ENCODE measurements at regions not wholly inside any gene's neighbourhood (a gene's known extent, or its start where the extent isn't known, plus 50 kb on each side); places are given as distances from the start of the nearest gene placed in this dataset.
"Not testable (repeated sequence)": the region's sequence is repeated elsewhere in the genome, so short reads cannot be mapped to it uniquely, and the experiment has no call there.

DNA sequence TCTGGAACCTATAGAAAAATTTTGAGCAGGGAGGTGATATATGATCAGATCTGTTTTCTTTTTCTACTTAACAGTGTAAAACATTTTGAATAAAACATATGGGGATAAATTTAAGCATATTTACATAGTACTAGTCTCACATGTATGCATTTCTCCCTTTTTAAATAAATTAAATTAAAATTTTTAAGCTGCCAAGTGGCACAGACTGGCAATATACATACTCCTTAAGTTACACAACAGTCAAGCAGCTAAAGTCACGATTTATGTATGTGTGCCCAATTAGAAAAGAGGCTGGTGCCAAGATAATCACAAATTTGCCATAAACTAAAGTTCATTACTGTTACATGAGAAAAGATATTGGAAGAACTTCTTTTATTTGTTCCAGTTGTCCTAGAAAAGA lies 532.0 kb downstream of the RWDD3 start:
- no peak for DNase-seq (ENCODE audit: low spot score)

DNA sequence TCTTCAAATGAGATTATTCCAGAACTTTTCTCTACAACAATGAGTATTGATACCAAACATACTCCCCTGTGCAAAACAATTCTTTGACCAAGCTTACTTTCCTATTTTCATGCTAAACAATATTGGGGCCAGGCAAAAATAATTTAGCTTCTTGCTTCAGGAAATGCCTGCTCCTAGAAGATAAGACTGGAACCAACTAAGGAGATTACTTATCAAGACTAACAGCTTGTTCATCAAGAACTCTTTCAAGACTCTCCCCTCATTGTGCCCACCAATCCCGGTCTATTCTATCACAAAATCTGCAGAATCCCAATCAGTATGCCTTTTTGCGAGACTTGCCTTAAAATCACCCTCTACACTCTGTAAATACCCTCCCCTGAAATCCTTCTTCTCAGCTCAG lies 536.6 kb downstream of the RWDD3 start:
- no peak for DNase-seq (ENCODE audit: low spot score)

DNA sequence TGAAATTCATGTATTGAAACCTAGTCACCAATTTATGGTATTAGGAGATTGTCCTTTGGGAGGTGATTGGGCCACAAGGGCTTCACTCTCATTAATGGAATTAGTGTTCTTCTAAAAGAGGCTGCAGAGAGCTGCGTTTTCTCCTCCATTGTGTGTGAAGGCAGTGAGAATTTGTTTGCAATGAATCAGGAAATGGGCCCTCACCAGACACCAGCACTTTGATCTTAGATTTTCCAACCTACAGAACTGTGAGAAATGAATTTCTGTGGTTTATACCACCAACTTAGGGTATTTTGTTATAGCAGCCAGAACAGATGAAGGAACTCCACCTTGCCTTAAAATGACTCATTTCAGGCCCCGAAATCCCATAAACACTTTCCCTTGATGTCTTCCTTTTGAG lies 544.2 kb downstream of the RWDD3 start:
- DNase-seq (ENCODE audit: low spot score) = no peak

DNA sequence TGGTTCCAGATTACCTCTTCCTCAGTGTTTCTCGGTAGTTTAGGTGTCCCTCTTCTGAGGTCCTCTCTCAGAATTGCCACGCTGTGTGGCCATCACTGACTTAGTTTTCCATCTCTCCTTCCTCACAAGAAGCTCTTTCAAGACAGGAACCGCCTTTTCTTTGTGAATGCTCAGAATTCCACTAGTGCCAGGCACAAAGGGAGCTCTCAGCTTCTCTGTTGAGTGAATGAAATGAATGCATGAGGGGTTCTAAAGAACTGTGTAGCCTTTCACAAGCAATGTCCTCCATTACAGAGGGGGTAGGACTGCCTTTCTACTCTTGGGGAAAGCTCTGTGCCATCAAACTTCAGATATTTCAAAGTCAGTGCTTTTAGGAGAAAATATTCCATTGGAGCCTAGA lies 546.8 kb downstream of the RWDD3 start:
- DNase-seq (ENCODE audit: low spot score) = no peak

DNA sequence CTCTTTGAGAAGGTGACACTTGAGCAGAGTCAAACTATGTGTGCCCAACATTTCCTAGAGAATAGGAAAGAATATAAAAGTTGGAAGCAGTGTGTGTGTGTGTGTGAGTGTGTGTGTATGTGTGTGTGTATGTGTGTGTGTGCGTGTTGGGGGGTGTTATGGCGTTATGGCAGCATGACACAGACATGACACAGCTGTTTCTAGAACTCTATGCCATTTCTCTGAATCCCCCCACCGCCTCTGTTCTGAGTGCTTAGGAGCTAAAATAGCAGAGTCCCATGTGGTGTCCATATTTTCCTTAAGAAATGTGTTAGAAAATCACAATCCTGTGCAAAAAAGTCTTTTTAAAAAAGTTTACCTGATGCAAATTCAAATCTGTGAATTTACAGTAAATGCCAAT lies 556.1 kb downstream of the RWDD3 start:
- DNase-seq (ENCODE audit: low spot score) = no peak

DNA sequence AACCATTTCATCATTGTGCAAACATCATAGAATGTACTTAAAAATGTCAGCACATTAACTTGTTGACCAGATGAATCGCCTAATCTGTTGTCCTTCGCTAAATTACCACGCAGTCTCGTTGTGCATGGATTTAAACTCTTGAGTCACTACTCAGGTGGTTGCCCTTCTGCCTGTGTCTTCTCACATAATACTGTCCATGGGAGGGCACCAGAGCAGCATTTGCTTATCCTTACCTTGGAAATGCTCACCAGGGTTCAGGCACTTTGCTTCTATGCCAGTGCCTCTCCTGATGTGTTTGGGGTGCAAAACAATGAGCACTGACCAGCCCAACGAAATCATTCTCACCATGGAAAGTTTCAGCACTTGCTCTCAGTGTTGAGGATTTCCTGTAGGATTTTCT lies 559.9 kb downstream of the RWDD3 start:
- DNase-seq (ENCODE audit: low spot score) = no peak

DNA sequence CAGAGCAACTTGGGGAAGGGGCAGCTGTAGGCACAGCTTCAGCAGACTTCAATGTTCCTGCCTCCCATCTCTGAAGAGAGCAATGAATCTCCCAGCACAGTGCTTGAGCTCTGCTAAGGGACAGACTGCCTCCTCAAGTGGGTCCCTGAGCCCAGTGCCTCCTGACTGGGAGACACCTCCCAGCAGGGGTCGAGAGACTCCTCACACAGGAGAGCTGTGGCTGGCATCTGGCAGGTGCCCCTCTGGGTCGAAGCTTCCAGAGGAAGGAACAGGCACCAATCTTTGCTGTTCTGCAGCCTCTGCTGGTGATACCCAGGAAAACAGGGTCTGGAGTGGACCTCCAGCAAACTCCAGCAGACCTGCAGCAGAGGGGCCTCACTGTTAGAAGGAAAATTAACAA lies 563.8 kb downstream of the RWDD3 start:
- not testable (repeated sequence) for DNase-seq (ENCODE audit: low spot score)

DNA sequence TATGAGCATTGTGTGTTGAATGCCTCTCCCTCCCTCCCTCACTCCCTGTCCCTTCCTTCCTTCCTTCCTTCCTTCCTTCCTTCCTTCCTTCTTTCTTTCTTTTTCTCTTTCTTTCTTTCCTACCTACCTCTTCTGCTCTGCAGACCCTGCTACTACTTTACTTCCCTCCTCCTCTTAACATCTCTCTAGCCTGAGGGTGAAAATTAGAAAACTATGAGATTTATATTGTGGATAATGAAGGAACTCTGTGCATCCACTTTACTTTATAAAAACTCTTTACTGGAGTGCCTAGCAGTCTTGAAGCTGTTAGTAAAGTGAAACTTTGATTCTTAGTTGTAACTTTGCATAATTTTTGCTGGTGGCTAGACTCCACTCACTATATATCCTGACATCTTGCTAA lies 572.2 kb downstream of the RWDD3 start:
- DNase-seq (ENCODE audit: low spot score) = no peak

DNA sequence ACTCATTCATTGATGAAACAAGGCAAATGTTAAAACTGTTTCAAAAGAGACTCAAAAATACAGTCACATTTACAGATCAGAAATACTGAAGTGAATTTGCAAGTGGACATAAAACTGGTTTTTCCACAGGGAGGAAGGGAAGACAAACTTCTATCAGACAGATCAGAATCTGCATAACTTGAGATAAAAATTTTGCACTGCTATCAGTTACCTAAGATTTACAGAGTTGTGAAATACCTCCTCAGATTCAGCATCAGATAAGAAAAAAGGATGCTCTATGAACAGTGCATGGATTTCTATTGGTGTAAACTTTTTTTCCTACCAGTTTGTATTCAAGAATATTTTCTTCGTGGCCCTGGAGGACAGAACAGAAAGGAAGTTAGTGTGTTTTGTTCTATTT lies 575.4 kb downstream of the RWDD3 start:
- DNase-seq (ENCODE audit: low spot score) = no peak

DNA sequence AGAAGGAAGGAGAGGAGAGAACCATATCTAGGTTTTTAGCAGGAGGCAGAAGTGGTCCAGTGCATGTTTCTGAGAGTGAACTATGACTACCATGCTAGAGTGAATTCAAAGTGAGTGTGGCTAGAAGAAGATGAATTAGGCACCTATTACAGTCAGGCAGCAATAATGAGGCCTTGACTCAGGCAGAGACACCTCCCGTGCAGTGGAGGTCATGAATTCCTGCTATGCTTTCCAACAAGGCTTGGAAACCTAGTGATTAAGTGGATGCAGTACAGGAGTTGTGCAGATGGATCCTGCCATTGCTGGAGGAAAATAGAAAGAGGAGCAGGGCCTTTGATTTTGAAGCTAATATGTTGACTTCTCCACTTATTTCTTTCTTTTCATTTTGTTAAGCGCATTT lies 581.5 kb downstream of the RWDD3 start:
- DNase-seq (ENCODE audit: low spot score) = no peak

DNA sequence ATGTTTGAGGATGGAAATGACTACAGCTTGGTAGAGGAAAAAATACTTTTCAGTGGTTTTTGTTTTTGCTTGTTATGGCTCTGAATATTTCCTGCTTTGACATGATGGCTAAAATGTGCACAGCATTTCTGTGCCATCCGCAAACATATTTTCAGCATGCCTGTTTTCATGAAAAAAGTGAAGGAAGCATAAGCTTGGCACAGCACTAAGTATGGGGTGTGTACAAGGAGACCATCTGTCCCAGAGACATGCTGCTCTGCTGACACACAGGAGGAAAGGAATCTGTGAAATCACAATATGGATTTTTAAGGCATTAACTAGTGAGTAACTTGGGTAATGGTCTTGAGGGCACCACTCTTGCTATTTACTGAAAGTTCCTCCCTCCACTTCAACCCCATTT lies 595.5 kb downstream of the RWDD3 start:
- no peak for DNase-seq (ENCODE audit: low spot score)

DNA sequence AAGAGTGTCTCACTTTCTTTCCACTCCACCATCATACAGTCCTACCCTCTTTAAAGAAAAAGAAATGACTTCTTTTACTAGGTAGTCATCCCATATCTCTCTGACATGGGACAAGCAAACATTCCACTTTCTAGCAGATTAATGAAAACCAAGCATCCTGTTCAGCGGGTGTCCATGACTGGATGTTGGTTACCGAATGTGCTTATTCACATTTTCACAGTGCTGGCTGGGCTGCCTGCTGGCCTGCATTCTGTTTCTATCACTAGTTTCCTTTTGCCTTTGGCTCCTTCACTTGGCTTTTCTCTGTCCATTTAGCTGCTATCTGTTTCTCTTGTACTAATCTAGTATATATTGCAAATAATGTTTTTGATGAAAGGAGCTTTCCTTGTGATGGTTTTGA lies 598.4 kb downstream of the RWDD3 start:
- DNase-seq (ENCODE audit: low spot score) = no peak

DNA sequence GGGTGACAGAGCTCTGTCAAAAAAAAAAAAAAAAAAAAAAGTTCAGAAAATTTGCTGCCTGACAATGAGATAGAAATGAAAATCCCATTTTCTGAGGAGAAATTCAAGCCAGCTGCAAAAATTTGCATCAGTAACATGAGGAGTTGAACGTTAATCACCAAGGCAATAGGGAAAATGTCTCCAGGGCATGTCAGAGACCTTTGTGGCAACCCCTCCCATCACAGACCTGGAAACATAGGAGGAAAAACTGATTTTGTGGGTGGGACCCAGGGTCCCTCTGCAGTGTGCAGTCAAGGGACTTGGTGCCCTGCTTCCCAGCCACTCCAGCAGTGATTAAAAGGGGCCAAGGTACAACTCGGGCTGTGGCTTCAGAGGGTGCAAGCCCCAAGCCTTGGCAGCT lies 615.4 kb downstream of the RWDD3 start:
- DNase-seq (ENCODE audit: low spot score) = no peak

DNA sequence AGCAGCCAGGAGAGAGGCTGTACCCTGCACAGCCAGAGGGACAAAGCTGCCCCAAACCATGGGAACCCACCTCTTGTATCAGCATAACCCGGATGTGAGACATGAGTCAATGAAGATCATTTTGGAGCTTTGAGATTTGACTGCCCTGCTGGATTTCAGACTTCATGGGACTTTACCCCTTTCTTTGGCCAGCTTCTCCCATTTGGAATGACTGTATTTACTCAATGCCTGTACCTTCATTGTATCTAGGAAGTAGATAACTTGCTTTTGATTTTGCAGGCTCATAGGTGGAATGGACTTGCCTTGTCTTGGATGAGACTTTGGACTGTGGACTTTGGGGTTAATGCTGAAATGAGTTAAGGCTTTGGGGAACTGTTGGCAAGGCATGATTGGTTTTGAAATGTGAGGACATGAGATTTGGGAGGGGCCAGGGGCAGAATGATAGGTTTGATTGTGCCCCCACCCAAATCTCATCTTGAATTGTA lies 616.2 kb downstream of the RWDD3 start:
- DNase-seq (ENCODE audit: low spot score) = no peak

DNA sequence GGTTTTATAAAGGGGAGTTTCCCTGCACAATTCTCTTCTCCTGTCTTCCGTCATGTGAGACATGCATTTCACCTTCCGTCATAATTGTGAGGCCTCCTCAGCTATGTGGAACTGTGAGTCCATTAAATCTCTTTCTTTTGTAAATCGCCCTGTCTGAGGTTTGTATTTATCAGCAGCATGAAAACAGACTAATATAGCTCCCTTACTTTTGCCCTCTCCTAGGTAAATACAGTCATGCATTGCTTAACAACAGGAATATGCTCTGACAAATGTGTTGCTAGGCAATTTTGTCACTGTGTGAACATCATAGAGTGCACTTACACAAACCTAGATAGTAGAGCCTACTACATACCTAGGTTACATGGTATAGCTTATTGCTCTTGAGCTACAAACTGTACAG lies 616.8 kb downstream of the RWDD3 start:
- DNase-seq (ENCODE audit: low spot score) = no peak

DNA sequence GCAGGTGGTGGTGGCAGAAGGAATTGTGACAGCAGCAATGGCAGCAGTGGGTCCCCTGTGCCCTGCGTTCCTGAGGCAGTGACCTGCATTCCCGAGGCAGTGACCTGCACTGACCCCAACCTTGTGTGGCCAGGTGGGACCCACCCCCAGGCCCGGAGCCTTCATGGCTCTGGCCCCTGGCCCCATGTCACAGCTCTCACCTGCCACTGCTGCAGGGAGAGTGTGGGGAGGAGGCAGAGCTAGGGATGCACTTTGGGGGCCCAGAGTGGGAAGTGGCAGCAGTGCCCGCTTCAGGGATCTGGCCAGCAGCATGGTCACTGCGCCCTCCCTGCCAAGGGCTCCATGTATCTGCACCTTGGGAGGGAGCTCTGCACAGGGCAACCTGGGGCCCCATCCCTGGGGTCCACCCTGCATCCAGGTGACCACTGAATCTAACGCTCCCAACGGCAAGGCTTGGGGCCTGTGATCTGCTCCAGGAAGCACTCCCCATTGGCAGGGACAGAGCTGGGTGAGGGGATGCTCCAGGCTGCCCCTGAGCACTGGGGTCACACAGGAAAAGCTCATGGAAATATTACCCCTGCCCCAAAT lies 618.6 kb downstream of the RWDD3 start:
- DNase-seq (ENCODE audit: low spot score) = no peak

DNA sequence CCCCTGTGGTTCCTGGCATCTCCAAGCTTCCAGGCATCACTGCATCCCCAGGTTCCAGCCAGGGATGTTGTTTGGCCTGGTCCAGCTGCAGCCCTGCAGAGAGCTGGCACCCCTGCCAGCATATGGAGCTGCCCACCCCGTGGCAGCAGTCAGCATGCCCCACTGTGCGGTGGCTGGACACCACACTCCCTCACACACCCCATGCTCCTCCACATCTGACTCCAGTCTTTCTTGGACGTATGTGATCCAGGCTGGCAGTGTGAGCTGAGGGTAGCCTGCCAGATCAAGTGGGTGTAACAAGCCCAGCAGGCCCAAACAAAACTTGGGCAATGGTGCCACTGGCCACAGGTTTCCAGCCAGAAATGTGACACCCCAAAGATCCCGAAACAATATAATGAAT lies 620.4 kb downstream of the RWDD3 start:
- DNase-seq (ENCODE audit: low spot score) = no peak

DNA sequence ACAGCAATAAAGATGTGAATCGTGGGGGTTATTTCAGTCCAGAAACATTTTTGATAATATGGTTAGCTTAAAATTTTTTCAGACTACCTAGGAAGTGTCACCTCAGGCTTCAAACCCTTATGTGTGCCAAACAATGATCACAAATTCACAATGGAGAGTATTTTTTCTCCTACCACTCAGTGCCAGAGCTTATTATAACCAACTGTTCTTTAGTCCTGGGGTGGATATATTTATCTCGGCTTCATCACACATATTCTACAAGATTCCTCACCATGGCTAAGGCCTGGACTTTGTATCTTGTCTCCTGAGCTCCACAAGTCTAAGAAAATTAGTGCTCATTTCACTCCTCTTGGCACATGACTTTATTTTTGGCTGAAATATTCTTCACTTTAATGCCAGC lies 629.1 kb downstream of the RWDD3 start:
- DNase-seq (ENCODE audit: low spot score) = no peak

DNA sequence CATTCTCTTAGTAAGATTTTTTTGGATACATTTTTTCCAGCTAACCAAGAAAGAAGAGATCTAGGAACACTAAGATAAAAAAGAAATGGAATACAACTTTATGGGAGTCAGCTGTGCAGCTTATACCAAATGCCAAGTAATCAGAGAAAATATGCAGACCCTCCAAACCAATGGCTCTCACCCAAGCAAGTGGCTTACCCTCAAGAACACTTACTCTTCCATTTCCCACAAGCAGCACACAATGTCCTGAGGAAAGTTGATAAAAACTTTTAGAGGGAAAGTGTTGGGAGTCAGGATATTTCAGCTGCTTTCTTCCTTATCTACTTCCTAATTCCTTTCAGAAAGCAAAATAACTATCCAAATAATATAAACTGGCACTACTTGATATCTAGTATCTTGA lies 631.8 kb downstream of the RWDD3 start:
- no peak for DNase-seq (ENCODE audit: low spot score)

DNA sequence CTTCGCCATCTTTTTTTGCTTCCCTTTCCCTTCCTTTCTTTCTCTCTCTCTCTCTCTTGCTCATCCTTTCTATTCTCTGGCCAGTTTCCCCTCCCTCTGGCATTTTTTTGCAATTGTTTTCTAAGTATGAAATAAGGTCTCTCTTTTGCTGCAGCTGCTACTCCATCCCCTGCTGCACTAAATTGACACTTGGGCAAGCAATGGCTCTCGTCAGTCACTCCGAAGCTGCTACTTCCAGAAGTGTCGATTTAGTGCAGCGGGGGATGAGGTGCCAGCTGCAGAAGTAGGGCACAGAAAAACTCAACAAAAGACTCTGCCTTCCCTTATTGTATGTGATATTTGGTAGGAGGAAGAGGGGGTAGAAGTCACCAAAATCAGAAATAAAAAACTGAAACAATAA lies 642.3 kb downstream of the RWDD3 start:
- no peak for DNase-seq (ENCODE audit: low spot score)

DNA sequence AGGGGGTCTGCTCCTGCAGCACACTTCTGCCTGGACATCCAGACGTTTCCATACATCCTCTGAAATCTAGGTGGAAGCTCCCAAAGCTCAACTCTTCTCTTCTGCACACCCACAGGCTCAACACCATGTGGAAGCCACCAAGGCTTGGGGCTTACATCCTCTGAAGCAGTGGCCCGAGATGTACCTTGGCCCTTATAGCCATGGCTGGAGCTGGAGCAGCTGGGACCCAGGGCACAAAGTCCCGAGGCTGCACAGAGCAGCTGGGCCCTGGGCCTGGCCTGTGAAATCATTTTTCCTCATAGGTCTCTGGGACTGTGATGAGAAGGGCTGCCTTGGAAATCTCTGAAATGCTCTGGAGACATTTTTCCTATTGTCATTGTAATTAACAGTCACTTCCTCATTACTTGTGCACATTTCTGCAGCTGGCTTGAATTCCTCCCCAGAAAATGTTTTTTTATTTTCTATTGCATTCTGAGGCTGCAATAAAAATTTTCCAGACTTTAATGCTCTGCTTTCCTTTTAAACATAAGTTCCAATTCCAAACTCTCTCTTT lies 645.6 kb downstream of the RWDD3 start:
- no peak for DNase-seq (ENCODE audit: low spot score)

DNA sequence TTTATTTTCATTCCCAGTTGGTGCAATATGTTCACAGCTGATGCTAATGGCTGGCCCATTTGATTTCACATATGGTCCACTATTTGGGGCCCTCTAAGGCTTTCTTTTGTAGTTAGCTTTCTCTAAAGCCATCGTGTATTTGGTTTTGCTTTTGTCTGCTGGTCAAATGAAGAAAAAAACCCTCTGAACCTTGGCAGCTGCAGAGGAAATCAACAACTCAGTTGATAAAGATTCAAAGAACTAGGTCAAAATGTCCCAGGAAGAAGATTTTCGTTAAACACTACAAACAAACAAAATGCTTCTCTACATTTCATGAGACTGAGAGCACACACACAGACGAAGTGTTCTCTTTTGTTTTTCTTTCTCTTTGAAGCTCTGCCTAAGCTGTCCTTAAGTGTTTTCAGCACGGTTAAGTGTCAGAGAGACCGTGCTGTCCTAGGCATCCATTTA lies 655.0 kb downstream of the RWDD3 start:
- DNase-seq (ENCODE audit: low spot score) = no peak

DNA sequence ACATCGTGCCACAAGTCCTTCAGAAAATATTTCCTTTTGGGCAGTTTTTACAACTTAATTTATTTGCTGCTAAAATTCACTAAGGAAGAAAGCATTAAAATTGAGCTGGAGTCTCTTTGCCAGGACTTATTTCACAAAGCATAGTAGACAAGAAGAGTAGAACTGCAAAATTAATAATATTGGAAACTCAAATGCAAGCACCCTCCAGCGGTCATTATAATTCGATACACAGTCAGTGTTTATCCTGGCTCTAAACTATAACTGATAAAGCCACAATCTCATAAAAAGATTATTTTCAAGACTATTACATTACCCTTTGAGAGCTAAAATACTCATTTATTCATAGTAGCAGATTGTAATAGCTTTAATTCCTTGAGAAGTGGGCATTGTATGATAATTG lies 655.4 kb downstream of the RWDD3 start:
- DNase-seq (ENCODE audit: low spot score) = no peak

DNA sequence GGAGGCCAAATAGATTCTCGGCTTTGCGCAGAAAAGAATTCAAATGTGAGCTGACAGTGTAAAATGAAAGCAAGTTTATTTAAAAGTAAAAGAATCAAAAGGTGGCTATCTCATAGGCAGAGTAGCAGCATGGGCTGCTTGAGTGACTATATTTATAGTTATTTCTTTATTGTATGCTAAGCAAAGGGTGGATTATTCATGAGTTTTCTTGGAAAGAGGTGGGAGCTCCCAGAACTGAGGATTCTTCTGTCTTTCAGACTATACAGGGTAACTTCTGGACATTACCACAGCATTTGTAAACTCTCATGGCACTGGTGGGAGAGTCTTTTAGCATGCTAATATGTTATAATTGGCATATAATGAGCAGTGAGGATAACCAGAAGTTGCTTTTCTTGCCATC lies 659.9 kb downstream of the RWDD3 start:
- no peak for DNase-seq (ENCODE audit: low spot score)

DNA sequence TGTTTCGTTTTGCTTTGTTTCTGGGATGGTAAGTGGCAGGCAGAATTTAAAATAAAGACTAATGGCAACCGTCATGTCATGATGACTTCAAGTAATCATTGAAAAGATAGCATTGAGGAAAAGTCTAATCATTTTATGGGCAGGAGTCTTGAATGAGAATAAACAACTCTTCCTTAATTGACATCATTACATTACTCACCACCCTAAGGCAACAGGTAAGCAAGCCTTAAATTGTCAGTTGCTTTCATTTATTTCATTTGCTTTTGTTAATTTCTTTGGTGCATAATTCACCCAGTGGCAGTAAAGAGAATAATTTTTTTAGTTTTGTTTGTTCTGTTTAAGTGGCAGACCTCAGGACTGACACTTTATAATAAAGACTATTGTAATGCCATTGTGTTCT lies 669.0 kb downstream of the RWDD3 start:
- DNase-seq (ENCODE audit: low spot score) = no peak

All from hepatic stellate cell (primary cell).